ENCODE measurements at regions not wholly inside any gene's neighbourhood (a gene's known extent, or its start where the extent isn't known, plus 50 kb on each side); places are given as distances from the start of the nearest gene placed in this dataset.
A peak's percentile ranks its signal among the peaks of the same experiment; 100 is the strongest.

- no peak for DNase-seq
Measured at GRCh38 chr3:23665741-23666140, 140.0 kb upstream of the UBE2E1 start.

- no peak for DNase-seq
Measured at GRCh38 chr3:23666818-23667217, 138.9 kb upstream of the UBE2E1 start.

DNA sequence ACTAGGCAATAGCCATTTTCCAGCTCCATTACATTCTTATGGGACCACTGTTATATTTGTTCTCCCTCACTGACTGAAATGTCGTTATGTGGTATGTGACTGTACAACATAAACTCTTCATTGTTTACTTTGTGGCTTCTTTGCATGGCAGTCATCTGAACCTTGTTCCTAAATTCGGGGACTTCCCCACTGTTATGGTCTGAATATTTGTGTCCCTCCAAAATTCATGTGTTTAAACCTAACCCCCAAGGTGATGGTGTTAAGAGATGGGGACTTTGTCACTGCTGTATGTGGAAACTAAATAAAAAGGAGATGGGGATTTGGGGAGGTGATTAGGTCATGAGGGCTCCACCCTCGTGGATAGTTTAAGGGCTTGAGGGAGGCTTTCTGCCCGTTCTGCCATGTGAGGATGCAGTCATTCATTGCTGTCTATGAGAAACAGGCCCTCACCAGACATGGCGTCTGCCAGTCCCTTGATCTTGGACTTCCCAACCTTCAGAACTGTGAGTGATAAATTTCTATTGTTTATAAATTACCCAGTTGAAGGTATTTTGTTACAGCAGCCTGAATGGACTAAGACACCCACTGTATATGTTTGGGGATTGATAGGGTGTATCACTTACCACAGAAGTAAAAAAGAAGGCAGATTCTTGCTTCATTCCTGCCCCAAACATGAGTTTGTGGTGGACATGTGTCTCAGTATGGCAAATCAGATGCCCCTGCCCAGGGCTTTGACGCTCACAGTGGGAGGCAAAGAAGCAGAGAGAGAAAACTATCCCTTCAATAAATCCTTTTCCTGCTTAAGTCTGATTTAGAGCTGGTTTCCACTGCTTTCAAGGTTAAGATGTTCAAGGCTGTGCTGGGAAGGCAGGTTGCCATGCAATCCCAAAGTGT is 138.0 kb upstream of the UBE2E1 start:
- no peak for DNase-seq

- no peak for DNase-seq
Measured at GRCh38 chr3:23668430-23668904, 137.3 kb upstream of the UBE2E1 start.

- no peak for DNase-seq
Measured at GRCh38 chr3:23669541-23670255, 136.1 kb upstream of the UBE2E1 start.

- DNase-seq = no peak
Measured at GRCh38 chr3:23671851-23672589, 133.7 kb upstream of the UBE2E1 start.

DNA sequence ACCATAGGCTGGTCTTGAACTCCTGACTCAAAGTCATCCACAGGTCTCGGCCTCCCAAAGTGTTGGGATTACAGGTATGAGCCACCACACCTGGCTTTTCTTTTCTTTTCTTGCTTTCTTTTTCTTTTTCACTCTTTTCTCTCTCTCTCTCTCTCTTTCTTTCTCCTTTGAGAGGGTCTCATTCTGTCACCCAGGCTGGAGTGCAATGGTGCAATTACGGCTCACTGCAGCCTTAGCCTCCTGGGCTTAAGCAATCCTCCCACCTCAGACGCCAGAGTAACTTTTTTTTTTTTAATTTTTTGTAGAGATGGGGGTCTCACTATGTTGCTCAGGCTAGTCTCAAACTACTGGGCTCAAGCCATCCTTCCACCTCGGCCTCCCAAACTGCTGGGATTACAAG is 133.1 kb upstream of the UBE2E1 start:
- no peak for DNase-seq

GRCh38 chr3:23675010-23675409 is 130.7 kb upstream of the UBE2E1 start:
- no peak for DNase-seq

GRCh38 chr3:23676093-23676492 is 129.7 kb upstream of the UBE2E1 start:
- DNase-seq = no peak

GRCh38 chr3:23682646-23683045 is 123.1 kb upstream of the UBE2E1 start:
- DNase-seq = no peak

DNA sequence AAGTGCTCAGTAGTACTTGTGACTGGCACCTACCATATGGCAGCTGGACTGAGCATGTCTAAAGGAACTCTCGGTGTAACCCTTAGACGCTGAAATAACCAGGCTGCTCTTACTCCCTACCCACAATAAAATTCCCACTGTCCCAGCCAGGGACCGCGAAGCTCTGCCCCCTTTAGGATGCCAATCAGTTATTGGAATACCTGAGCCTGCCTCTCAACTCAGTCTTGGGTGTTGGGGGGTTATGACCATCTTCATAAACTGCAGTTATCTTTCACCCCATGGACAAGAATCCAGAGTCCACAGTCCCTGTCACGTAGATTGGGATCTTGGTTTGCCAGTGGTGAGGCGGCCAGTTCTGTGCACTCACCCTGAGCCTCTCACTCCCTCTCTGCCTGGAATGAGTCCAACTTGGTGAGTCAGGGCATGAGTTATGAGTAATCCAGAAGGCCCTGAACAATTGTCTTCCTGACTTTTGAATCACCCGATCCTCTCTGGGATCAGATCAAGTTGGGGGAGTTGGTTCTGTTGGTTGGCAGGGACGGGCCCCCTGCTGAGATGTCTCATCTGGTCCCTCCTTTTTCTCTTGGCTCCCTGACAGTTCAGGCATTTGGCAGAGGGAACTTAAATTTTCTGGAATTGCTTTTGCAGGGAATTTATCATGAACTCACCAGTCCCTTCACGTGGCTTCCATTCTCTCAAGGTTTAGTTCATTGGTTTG is 120.1 kb upstream of the UBE2E1 start:
- peak; percentile 51 to 60 for DNase-seq

DNA sequence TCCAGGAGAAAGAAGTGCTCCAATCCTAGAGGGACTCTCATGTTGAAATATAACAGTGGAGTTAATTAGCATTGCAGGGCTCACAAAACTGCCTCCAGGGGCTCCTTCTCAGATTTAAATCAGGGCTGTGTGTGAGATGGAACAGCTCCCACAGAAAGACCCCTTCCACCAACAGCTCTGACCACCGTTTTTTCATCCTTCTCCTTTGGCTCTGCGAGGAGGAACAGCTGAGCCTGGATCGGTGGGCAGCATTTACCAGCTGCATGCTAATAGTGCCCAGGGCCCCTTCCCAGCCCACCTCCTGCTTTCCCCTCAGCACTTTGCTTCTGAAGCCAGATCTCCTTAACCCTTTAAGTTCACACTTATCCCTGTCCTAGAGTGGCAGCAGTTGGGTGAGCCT is 119.2 kb upstream of the UBE2E1 start:
- DNase-seq = no peak

GRCh38 chr3:23691357-23691895 is 114.3 kb upstream of the UBE2E1 start:
- no peak for DNase-seq

DNA sequence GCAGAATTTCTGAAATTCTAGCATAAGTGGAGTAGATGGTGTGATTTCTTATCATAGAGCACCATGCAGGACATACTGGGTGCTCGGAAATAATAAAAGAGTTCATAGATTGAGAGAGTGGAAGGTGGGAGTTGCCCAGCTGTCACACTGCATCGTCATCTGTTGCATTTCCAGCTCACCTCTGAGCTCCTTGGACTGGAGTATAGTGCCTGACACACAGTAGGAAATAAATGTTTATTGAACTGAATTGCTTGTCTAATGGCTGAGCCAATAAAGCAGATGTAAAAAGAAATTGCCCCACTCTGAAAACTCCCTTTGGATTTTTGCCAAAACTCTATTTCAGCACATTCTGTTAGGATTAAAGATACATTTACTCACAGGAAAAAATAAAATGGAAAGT is 108.9 kb upstream of the UBE2E1 start:
- DNase-seq = no peak

DNA sequence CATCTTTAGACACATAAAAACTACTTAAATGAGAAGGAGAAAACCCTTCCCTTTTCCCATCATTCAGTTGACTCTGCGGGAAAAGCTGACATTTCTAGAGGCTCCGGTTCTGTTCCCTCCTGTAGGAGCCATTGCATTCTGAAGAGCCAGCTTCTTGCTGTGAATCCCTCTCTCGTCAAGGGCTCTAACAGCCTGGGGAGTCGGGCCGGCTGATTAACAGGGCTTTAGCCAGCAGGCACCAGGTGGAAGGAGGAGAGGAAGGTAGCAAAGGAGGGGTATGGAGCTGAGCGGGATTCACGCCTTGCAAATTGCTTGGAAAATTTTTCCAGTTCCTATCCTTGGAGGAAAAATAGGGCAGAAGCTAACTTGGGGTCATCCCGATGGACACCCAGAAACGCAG is 108.3 kb upstream of the UBE2E1 start:
- peak in 1 of 2 experiments; percentile 33 for DNase-seq

GRCh38 chr3:23698652-23699313 is 107.0 kb upstream of the UBE2E1 start:
- DNase-seq = no peak

- DNase-seq = no peak
Measured at GRCh38 chr3:23700616-23701015, 105.1 kb upstream of the UBE2E1 start.

DNA sequence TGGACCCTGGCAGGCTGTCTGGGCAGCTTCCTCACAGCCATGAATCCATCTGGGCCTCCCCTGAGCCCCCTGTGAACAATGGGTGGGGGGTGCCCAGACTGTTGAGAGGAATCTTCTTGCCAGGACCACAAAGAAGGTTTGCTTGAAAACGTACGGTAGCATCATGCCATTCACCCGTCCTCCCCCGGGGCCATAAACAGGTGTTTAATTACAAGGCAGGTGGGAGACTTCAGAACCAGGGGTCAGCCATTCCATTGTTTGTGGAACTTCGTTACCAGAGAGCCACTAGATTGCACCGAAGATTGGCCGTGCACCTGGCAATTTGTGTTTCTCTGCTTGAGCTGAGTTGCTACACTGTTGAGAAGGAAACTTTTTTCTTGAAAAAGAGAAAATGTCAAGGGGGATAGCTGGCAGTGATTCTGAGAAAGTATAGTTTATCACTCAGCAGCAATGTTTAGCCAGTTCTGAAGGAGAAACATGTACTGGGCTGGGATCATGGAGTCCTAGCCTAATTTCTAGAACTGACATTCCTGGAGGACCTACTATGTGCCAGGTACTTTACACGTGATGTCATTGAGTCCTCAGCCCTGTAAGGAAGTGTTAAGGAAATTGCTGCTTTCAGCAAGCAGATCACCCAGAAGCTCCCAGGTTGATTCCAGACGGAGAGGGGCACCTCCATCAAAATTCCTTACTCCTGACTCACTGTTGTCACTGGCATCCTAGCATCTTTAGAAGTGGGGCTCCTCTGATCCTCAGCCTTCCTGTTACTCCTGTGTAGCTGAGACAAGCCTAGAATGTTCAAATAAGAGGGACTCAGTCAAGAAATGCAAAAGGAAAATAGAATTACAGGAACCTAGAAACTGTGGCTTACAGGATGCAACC is 103.8 kb upstream of the UBE2E1 start:
- no peak for DNase-seq

- DNase-seq = no peak
Measured at GRCh38 chr3:23704298-23704697, 101.5 kb upstream of the UBE2E1 start.

DNA sequence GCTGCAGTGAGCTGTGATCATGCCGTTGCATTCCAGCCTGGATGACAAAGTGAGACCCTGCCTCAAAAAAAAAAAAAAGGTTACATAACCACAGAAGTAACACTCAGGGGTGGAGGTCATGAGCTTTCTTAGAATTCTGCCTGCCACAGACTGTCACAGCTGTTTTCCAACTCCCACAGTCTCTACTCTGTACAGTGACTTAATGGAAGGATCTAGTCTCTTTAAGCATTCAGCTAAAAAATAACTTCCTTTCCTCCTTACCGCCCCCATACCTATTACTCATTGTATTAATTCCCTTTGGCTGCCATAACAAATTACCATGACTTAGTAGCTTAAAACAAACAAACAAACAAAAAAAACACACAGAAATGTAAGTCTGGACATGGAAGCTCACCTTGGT is 99.6 kb upstream of the UBE2E1 start:
- DNase-seq = no peak

DNA sequence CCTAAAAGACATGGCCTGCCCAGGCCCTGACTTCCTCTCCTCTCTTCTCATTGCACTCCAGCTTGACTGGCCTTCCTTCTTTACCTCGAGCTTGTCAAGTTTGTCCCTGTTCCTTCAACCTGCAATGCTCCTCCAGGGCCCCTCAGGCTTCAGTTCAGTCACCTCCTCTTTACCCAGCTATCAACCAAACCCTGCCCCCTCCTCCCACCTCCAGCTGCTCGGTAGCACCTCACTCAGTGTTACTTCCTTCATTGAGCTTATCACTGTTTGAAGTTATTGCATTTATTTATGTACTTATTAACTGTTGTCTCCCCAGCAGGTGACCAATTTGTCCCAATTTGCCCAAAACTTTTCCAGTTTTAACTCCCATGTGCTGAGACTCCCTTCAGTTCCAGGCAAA is 95.8 kb upstream of the UBE2E1 start:
- no peak for DNase-seq

All from cerebellar nuclear complex (tissue), 1 donor.